ENCODE measurements at regions not wholly inside any gene's neighbourhood (a gene's known extent, or its start where the extent isn't known, plus 50 kb on each side); places are given as distances from the start of the nearest gene placed in this dataset.

DNA sequence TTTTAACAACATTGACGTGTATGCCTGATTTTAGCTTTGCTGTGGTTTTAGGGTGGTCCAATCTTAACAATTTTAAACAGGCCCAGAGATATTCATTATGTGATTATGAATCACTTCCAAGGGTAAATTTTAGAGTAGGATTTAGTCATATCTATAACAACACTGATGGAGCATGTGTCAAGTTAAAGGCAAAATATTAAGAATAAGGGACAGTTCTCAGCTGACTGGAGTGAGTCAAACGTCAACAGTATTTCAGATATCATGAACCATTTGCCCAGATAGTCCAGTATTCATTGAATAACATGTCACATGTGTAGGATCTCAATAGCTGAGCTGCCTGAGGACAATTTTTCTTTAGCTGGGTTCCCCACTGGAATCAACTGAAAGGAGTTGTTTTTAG, 61.3 kb upstream of the VCX2 start:
- DNase-seq (ENCODE audit: low spot score), result no peak

- no peak for DNase-seq (ENCODE audit: low spot score)
These were observed 62.0 kb upstream of the VCX2 start for GRCh38 chrX:8233091-8233490.

DNA sequence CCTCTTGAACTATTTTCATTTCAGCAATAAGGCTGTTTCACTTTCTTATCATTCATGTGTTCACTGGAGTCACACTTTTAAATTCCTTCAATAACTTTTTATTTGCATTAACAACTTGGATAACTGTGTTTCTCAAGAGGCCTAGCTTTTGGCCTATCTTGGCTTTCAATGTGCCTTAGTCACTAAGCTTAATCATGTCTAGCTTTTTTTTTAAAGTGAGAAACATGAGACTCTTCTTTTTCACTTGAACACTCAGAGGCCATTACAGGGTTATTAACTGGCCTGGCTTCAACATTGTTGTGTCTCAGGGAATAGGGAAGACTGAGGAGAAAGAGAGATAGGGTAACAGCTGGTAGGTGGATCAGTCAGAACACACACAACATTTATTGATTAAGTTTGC, 64.0 kb upstream of the VCX2 start:
- no peak for DNase-seq (ENCODE audit: low spot score)

DNA sequence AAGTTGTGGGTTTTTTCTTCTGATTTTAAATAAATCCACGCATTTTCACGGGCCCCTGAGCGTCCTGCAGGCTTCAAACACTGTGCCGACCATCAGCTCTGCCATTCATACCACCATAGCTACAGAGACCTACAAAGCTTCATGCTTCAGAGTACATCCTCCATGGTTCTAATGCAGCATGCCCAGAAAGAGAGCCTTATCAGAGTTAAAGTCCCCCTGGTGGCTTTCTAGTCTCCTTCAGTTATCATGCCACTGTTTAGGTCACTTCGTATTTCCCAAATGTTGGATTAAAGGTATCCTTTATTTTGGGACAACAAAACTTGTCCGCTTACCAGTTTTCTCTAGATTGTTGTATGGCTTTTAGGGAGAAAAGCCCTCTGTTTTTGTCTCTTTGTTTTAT, 66.7 kb upstream of the VCX2 start:
- DNase-seq (ENCODE audit: low spot score), result no peak

DNA sequence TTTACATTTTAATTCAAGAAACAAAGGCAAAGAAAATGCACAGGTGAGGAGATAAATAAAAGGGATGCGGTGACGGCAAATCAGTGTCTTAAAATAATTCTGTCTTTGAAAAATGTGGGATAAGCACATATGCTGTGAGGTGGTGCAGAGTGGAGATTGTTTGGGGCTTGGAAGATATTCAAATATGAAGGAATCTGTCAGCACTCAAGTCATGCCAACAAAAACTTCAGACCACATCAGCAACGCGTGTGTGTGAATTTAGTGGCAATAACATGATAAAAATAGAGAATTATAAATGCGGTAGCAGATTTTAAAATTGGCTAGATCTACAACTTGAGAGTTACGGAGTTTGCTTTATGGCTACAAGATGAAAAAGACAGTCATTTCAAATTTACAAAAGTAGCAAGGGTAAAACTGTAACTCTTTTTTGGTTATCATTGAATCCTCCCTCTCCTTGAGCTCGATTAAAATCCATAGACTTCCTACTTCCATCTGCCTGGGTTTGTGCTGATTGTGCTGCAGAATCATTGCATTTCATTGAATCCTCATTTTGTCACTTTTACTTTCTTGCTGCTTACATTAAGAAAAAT, 71.5 kb upstream of the VCX2 start:
- no peak for DNase-seq (ENCODE audit: low spot score)

DNA sequence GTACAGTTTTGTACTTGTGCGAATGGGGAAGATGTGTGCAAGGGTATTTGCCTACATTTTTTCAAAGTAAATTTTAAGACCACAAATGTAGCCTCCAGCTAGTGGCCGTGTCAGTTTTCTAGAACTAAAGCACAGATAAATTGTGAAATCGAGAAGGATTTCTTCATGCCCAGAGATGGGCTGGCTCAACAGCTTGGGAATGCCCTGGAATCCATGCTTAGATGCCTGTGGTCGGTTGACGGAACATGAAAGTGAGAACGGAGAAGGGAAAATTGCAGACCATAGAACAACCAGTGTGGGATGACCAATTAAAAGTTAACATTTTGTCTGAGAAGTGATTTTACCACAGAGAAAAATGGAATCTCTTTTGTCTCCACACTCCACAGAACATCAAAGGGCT, 73.2 kb upstream of the VCX2 start:
- no peak for DNase-seq (ENCODE audit: low spot score)

GRCh38 chrX:8245411-8245810, 74.3 kb upstream of the VCX2 start:
- no peak for DNase-seq (ENCODE audit: low spot score)

- no peak for DNase-seq (ENCODE audit: low spot score)
These were observed 82.0 kb upstream of the VCX2 start for GRCh38 chrX:8253096-8253495.

DNA sequence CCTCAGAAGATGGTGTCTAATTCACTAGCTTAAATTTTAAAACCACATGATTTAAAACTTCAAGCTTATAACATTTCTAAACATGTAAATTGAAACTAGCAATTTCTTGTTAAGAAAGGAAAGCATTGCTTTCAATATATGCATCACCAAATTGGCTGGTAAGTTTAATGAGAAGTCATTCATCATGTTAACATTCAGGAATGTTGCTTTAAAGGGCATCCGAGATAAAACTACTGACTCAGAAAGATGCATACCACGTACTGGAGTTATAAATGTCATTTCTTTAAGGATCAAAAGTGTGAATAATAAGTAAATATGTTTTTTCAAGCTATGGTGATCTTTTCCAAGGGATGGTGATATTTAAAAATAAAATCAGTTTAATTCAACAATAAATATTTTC, 83.3 kb upstream of the VCX2 start:
- no peak for DNase-seq (ENCODE audit: low spot score)

GRCh38 chrX:8272821-8273220, 101.8 kb upstream of the VCX2 start:
- no peak for DNase-seq (ENCODE audit: low spot score)

- DNase-seq (ENCODE audit: low spot score), result no peak
These were observed 102.4 kb upstream of the VCX2 start for GRCh38 chrX:8273451-8273895.

DNA sequence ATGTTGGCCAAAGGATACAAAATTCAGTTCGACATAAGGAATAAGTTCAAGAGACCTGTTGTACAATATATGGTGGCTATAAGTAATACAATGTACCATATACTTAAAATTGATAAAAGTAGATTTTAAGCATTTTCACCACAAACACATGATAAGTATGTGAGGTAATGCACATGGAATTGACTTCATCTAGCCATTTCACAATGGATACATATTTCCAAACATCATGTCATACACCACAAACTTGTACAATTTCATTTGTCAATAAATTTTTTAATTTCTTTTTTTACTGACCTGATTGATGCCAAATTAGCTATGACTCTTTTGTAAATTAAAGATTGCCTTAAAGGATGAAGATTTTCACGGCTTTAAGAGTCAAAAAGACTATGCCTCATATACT, 103.1 kb upstream of the VCX2 start:
- no peak for DNase-seq (ENCODE audit: low spot score)

DNA sequence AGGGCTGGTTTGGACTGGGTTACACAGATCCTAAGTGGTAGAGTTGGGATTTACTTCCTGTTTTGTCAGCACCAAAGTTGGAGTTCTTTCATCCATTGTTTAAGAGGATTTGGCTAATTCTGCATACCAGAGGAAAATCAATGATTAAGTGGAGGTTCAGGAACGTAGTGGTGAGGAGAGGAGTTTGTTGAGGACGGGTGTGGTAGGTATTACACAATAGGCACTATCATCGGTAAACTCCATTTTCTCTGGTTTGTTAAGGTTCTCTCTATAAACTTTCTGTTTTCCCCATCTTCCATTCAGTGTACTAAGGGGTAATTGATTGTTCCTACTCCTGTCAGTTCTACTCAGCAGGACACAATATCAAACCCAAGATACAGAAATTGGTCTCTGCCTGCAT, 107.5 kb upstream of the VCX2 start:
- no peak for DNase-seq (ENCODE audit: low spot score)

GRCh38 chrX:8279323-8279722, 108.3 kb upstream of the VCX2 start:
- no peak for DNase-seq (ENCODE audit: low spot score)

DNA sequence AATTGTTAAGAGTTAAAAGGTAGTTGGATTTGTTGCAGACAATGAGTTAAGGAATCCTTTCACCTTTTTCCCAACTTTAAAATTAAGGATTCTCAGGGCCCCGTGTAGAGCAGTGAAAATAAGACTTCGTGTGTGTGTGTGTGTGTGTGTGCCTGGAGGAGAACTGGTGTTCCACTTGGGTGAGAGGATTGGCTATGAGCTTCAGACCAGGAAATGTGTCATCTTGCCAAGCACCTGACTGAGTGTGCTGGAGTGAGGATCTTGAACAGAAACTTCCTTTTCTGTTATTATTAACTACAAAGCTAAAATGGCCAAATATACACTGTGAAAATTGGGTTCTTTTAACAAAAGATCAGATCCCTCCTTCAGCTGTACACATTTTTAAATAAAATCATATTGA, 113.1 kb upstream of the VCX2 start:
- DNase-seq (ENCODE audit: low spot score), result no peak

- no peak for DNase-seq (ENCODE audit: low spot score)
These were observed 117.5 kb upstream of the VCX2 start for GRCh38 chrX:8288590-8288989.

GRCh38 chrX:8289523-8289922, 118.5 kb upstream of the VCX2 start:
- DNase-seq (ENCODE audit: low spot score), result no peak

- DNase-seq (ENCODE audit: low spot score), result no peak
These were observed 126.7 kb upstream of the VCX2 start for GRCh38 chrX:8297766-8298165.

DNA sequence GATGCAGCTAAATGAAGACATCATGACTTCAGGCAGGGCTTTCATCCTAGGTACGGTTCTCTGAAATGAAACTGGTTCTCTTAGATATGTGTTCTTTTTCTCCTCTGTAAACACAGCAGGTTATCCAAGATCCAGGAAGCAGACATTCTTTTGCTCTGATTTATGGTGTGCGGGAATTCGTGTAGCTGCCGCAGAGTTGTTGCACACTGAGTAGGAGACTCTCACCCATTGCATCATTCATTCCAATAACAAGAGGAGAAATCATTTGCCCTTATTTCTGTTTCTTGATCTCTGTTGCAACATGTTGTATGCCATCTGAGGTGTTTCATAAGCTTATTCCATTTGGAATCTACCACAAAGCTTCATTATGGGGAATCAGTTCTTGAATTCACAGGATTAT, 133.6 kb upstream of the VCX2 start:
- no peak for DNase-seq (ENCODE audit: low spot score)

DNA sequence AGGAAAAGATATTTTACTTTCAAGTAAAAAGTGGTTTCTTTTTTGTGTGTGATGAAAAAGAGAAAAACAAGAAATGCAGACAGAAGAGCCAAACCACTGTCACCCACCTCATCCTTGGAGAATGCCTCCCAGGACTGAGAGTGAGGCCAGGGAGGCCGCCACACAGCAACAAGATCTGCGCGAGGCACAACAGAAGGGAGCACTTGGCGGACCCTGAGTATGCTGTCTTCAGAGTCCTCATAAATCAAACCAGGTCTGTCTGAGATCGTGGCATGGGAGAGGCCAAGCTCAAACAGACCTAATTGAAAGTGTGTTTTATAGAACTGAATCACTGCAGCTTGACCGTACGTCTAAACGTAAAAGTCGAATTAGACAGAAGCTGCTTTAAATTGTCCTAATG, 134.3 kb upstream of the VCX2 start:
- no peak for DNase-seq (ENCODE audit: low spot score)

DNA sequence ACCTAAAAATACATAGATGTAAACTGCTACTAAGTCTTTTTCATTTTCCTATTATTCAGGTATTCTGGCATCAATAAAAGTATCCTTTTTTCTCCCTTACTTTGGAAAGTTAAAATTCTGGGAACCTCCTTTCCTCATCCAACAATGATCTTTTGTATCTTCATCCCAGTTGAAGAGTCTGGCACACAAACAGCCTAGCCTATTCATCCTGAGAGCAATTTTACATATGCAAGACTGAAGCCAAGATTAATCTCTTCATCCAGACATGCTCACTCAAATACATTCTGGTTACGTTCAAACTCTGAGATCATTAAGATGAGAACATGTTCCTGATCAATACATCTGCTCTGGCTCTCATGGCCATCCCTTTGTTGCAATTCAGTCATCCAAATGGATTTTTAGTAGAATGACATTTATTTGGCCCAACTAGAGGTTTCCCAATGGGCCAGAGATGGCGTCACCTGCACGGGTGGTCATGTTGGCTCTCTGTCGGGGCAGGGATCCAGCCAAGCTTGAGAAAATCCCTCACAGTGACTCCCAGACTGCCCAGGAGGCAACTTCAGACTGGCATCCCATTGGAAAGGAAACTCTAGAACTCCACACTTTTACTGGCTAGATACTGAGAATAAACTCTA, 135.3 kb upstream of the VCX2 start:
- no peak for DNase-seq (ENCODE audit: low spot score)

DNA sequence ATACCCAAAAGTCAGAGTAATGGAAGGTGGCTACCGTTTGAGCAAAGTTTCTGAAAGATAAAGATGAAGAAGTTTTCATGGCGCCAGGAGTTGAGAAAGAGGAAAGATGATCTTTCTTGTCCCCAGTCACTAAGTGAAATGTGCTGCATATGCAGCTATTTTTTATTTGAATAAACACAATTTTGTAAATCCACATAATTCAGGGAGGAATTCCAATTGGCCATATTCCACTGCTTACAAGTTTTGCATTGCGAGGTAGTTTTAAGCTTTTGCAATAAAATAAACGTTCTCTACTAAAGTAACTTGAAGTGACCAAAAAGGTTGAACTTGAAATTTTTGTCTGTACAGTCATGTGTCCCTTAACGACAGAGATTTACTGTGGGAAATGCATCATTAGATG, 139.3 kb upstream of the VCX2 start:
- DNase-seq (ENCODE audit: low spot score), result no peak

- no peak for DNase-seq (ENCODE audit: low spot score)
These were observed 142.8 kb upstream of the VCX2 start for GRCh38 chrX:8313844-8314243.

DNA sequence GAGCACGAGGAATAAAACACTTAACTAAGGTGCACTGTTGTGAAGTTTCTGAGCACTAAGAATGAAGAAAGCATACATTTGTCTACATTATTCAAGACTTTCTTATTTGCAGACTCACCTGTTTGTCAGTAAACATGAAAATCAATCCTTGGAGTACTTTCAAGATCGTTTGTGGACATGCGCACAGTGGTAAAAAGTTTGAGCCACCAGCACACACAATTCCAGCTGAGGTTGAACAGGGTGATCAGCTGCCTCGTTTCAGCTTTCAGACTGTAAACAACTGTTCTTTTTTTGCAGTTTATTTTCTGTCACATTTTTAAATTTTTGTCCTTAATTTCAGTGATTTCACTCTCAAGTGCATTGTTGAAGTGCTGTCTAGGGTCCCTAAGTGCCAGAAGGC, 143.8 kb upstream of the VCX2 start:
- DNase-seq (ENCODE audit: low spot score), result no peak
